B cell (primary cell): ENCODE measurements at regions not wholly inside any gene's neighbourhood (a gene's known extent, or its start where the extent isn't known, plus 50 kb on each side); places are given as distances from the start of the nearest gene placed in this dataset.

Experiments used
- CTCF ChIP-seq: fragments of 200-600 bp; IDR thresholded peaks from one replicate; pipeline ENCODE4 v1.8.0; 2022; ENCODE audit warnings: antibody characterized with exemption, mild to moderate bottlenecking
- EZH2 ChIP-seq: IDR thresholded peaks from 2 replicates; pipeline ENCODE4 v1.6.1; 2012; ENCODE audit warnings: borderline replicate concordance, low read depth, mild to moderate bottlenecking, moderate library complexity, low read length; ENCODE audit not compliant: insufficient read depth, poor library complexity, severe bottlenecking

- no peak for TF ChIP-seq CTCF
- no peak for TF ChIP-seq EZH2
Measured at GRCh38 chr2:15715596-15715995, 123.9 kb downstream of the DDX1 start.
